Psoas muscle (tissue), 7 donors: ENCODE measurements at regions not wholly inside any gene's neighbourhood (a gene's known extent, or its start where the extent isn't known, plus 50 kb on each side); places are given as distances from the start of the nearest gene placed in this dataset.

Source experiments
- ATAC-seq, 4 donors: fragments of 200-7000 bp; cut with Tn5 transposase; one replicate each; pipeline ENCODE4 v1.9.1; 2020; ENCODE audit warnings: moderate library complexity in 3 of 4, mild to moderate bottlenecking in 2 of 4
- DNase-seq, 2 donors: peaks; one replicate each; pipeline ENCODE4 v3.0.0-alpha.2; 2020
- H3K27ac ChIP-seq: fragments of 200-600 bp; one replicate; pipeline ENCODE4 v1.8.0; 2022
- H3K27me3 ChIP-seq, 3 donors: fragments of 200-600 bp in 1 of 3; one replicate each; pipeline versions ENCODE4 v1.6.1 to v1.8.0; 2013 to 2022; ENCODE audit warnings: low read length in 2 of 3, mild to moderate bottlenecking in 2 of 3, moderate library complexity in 1 of 3; ENCODE audit not compliant: insufficient read depth in 3 of 3
- H3K36me3 ChIP-seq, 2 donors: fragments of 200-600 bp in 1 of 2; one replicate each; pipeline versions ENCODE4 v1.6.1 to v1.8.0; 2013 to 2022; ENCODE audit warnings: low read depth in 1 of 2, mild to moderate bottlenecking in 1 of 2, moderate library complexity in 1 of 2; ENCODE audit not compliant: insufficient read depth in 1 of 2
- H3K4me1 ChIP-seq: fragments of 200-600 bp; one replicate; pipeline ENCODE4 v1.8.0; 2022
- H3K4me3 ChIP-seq: fragments of 200-600 bp; one replicate; pipeline ENCODE4 v1.8.0; 2022; ENCODE audit warnings: mild to moderate bottlenecking
- H3K9me3 ChIP-seq: fragments of 200-600 bp; one replicate; pipeline ENCODE4 v1.8.0; 2022
- CTCF ChIP-seq: fragments of 200-600 bp; IDR thresholded peaks from one replicate; pipeline ENCODE4 v1.8.0; 2022; ENCODE audit warnings: antibody characterized with exemption
- WGBS, 3 donors: extraction: QIAGEN DNeasy Blood & Tissue Kit; methylation state at CpG; one replicate each; pipeline versions ENCODE4 v1.1.6 to v1.1.7; 2013; 5-methylcytosine and 5-hydroxymethylcytosine counted together
- intact Hi-C, 2 donors: fragments of 100-400 bp; cut with DNase I; formaldehyde crosslinking; loops; one replicate each; pipeline versions ENCODE4 v1.11.0 to v1.14.2; 2022
- donor health status: healthy with polysubstance abuse.
- donor health status: DM: no; HTN: no; CAD: no; lungs with moderate emphysema.
- donor health status: Bipolar disorder and iron deficiency.
- donor health status: healthy.
- donor health status: DM: yes; HTN: yes; CAD: no.
- donor health status: DM: no; HTN: no; CAD: no.
- donor health status: DM: yes; HTN: yes; CAD: no.

- DNase-seq (no peak), ATAC-seq (no peak)
- intact Hi-C loops, result no loop called here
- H3K36me3 ChIP-seq, result no peaks in the 10 kb centered on the region
- TF ChIP-seq CTCF, result no peak
- H3K27ac ChIP-seq, result no peak overlapping the region
- no peak overlapping the region for H3K4me3 ChIP-seq
- H3K4me1 ChIP-seq, result no peaks in the 10 kb centered on the region
- no peaks in the 10 kb centered on the region for H3K9me3 ChIP-seq
- H3K27me3 ChIP-seq, result peaks cover 0 to 3% (median 0%) of the 10 kb centered on the region in 3 donors
- WGBS, 3 donors, result 28 to 54% (median 33%) methylated on average over 1 of the region's 1 CpG
Observed at GRCh38 chr11:121706884-121707420, 254.2 kb upstream of the SORL1-AS1 start.

DNA sequence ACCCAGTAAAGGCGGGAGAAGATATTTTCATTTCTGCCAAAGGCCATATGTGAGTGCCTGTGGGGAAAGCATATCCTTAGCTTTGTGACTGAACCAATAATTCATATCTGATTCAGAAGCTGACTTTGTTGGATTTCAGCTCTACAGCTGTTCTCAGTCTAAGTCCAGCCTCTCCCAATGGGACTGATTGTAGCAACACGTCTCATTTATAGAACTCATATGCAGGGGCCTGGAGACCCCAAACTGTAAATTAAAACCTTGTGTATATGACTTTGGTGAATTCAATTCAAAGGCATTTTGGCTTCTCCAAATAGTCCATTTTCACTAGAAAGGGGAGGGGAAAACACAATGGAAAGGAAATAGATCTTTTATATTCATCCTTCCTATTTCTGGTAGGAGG is 250.4 kb upstream of the SORL1-AS1 start:
- no peak for ATAC-seq
- no peak for TF ChIP-seq CTCF
- no peaks in the 10 kb centered on the region for H3K4me1 ChIP-seq
- H3K36me3 ChIP-seq, result no peaks in the 10 kb centered on the region
- no peak overlapping the region for H3K4me3 ChIP-seq
- intact Hi-C loops, result no loop called here
- H3K9me3 ChIP-seq, result no peaks in the 10 kb centered on the region
- WGBS, 3 donors, result 53 to 64% (median 53%) methylated on average over 2 of the region's 2 CpGs
- no peak for DNase-seq
- peaks cover 0 to 3% (median 0%) of the 10 kb centered on the region in 3 donors for H3K27me3 ChIP-seq
- no peak overlapping the region for H3K27ac ChIP-seq

GRCh38 chr11:121700968-121701367 is 248.2 kb upstream of the SORL1-AS1 start:
- Histone ChIP-seq H3K36me3 (no peaks in the 10 kb centered on the region), H3K27me3 (peaks cover 0 to 3% (median 0%) of the 10 kb centered on the region in 3 donors), H3K27ac (no peak overlapping the region), H3K4me1 (no peaks in the 10 kb centered on the region), H3K9me3 (no peaks in the 10 kb centered on the region), H3K4me3 (no peak overlapping the region)
- intact Hi-C loops, result no loop called here
- no peak for TF ChIP-seq CTCF
- no peak for DNase-seq
- WGBS, 3 donors, result 63 to 80% (median 69%) methylated on average over 4 of the region's 4 CpGs
- ATAC-seq, result no peak

DNA sequence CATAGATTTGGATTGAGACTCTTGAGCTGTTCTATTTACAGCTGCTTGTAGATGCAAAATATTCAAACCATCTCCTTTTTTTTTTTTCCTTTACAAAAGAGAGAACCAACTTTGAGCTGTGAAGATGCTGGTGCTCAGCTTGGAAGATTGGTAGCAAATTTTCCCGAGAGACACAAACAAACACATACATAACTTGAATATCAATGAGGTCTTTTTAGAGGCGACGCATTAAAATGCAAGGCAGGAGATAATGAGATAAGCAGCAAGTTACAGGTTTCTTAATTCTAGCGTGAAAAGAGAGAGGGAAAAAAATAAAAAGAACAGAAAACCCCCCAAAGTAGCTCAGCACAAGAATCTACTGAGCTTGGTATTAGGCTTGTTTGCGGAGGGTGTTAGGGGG is 247.0 kb upstream of the SORL1-AS1 start:
- Histone ChIP-seq H3K4me3 (no peak overlapping the region), H3K27ac (no peak overlapping the region), H3K4me1 (no peaks in the 10 kb centered on the region), H3K36me3 (no peaks in the 10 kb centered on the region), H3K27me3 (no peaks in the 10 kb centered on the region), H3K9me3 (no peaks in the 10 kb centered on the region)
- 54 to 61% (median 57%) methylated on average over 5 of the region's 5 CpGs for WGBS, 3 donors
- no peak for TF ChIP-seq CTCF
- DNase-seq (no peak), ATAC-seq (no peak)
- intact Hi-C loops, result no loop called here

DNA sequence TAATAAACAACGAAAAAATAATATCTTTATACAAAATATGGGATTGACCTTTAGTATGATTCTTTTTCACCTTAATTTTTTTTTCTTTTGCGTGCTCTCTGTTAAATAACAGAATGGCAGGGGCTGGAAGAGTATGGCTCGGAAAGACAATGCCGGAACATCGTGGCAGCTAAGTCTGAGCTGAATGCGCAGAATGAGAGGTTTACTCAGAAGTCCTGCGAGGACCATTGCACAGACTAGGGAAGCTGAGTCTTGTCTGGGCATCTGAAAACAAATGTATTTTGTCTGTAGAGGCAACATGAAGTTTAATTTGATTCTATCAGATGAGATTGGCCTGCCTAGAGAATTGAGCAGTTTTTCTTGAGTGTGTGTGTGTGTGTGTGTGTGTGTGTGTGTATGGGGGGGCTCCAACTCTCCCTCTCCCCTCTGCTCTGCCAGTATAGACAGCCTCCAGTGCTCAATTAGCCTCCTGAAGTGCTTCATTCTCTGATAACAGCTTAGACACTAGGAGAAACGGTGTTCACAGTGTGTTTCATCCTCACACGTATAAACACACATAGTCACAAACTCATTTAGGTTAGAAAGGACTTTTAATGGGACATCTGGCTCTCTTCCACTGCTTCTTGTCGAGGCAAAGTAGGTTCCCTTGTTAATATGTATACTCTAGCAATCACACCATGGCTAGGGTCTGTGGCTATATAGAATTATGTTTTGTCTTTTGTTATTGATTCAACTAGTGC is 244.3 kb upstream of the SORL1-AS1 start:
- Histone ChIP-seq H3K9me3 (no peaks in the 10 kb centered on the region), H3K4me3 (peak overlapping the region; percentile 43), H3K27me3 (no peaks in the 10 kb centered on the region), H3K36me3 (no peaks in the 10 kb centered on the region), H3K27ac (no peak overlapping the region), H3K4me1 (no peaks in the 10 kb centered on the region)
- intact Hi-C loops, result no loop called here
- DNase-seq, result no peak
- TF ChIP-seq CTCF, result no peak
- ATAC-seq, result no peak
- WGBS, 3 donors, result 60 to 76% (median 66%) methylated on average over 10 of the region's 10 CpGs
